Liver (tissue), 8 donors: ENCODE measurements at regions not wholly inside any gene's neighbourhood (a gene's known extent, or its start where the extent isn't known, plus 50 kb on each side); places are given as distances from the start of the nearest gene placed in this dataset.

Source experiments
- DNase-seq: peaks from one replicate; pipeline ENCODE4 v3.0.0-alpha.2; 2017; ENCODE audit warnings: low spot score
- H3K27ac ChIP-seq, 2 donors: one replicate each; pipeline ENCODE4 v1.7.0; 2013; ENCODE audit warnings: inconsistent platforms in 2 of 2, low read length in 2 of 2, control low read depth in 1 of 2, low read depth in 1 of 2, mild to moderate bottlenecking in 1 of 2
- H3K27me3 ChIP-seq, 4 donors: one replicate each; pipeline versions ENCODE4 v1.6.1 to v1.7.0; 2013; ENCODE audit warnings: low read length in 3 of 4, inconsistent platforms in 1 of 4, mild to moderate bottlenecking in 1 of 4, moderate library complexity in 1 of 4; ENCODE audit not compliant: control insufficient read depth in 4 of 4, insufficient read depth in 4 of 4
- H3K36me3 ChIP-seq, 4 donors: one replicate each; pipeline versions ENCODE4 v1.6.1 to v1.7.0; 2013; ENCODE audit warnings: low read length in 3 of 4, mild to moderate bottlenecking in 3 of 4, low read depth in 1 of 4, moderate library complexity in 1 of 4; ENCODE audit not compliant: control insufficient read depth in 4 of 4, insufficient read depth in 3 of 4
- H3K4me1 ChIP-seq, 4 donors: one replicate each; pipeline versions ENCODE4 v1.6.1 to v1.7.0; 2013; ENCODE audit warnings: low read length in 3 of 4, mild to moderate bottlenecking in 3 of 4, moderate library complexity in 1 of 4; ENCODE audit not compliant: control insufficient read depth in 4 of 4, insufficient read depth in 4 of 4
- H3K4me3 ChIP-seq, 3 donors: one replicate each; pipeline versions ENCODE4 v1.6.1 to v1.7.0; 2013; ENCODE audit warnings: low read length in 3 of 3, control low read depth in 1 of 3, low read depth in 1 of 3, mild to moderate bottlenecking in 1 of 3
- H3K9ac ChIP-seq, 2 donors: one replicate each; pipeline ENCODE4 v1.7.0; 2013; ENCODE audit warnings: low read length in 2 of 2, mild to moderate bottlenecking in 2 of 2, moderate library complexity in 2 of 2, control low read depth in 1 of 2, low read depth in 1 of 2
- H3K9me3 ChIP-seq, 4 donors: one replicate each; pipeline versions ENCODE4 v1.6.1 to v1.7.0; 2013; ENCODE audit warnings: low read length in 3 of 4; ENCODE audit not compliant: control insufficient read depth in 4 of 4
- EGR1 ChIP-seq, 2 donors: IDR thresholded peaks; 2 replicates each; pipeline ENCODE4 v1.6.1; 2016 to 2018; ENCODE audit warnings: antibody characterized with exemption in 2 of 2, low read depth in 2 of 2
- FOXA1 ChIP-seq: IDR thresholded peaks from 2 replicates; pipeline ENCODE4 v1.6.1; 2016; ENCODE audit warnings: antibody characterized with exemption
- FOXA2 ChIP-seq: IDR thresholded peaks from 2 replicates; pipeline ENCODE4 v1.6.1; 2016; ENCODE audit warnings: antibody characterized with exemption
- GABPA ChIP-seq, 2 donors: IDR thresholded peaks in 1 of 2; conservative IDR thresholded peaks in 1 of 2; 2 replicates each; pipeline ENCODE4 v1.6.1; 2016; ENCODE audit warnings: antibody characterized with exemption in 2 of 2, mild to moderate bottlenecking in 1 of 2, moderate library complexity in 1 of 2
- HNF4G ChIP-seq: IDR thresholded peaks from 2 replicates; pipeline ENCODE4 v1.6.1; 2016; ENCODE audit warnings: antibody characterized with exemption
- JUND ChIP-seq, 2 donors: IDR thresholded peaks; 2 replicates each; pipeline ENCODE4 v1.6.1; 2016; ENCODE audit warnings: antibody characterized with exemption in 2 of 2
- RXRA ChIP-seq, 2 donors: IDR thresholded peaks; 2 replicates each; pipeline ENCODE4 v1.6.1; 2017 to 2018; ENCODE audit warnings: antibody characterized with exemption in 2 of 2, mild to moderate bottlenecking in 1 of 2
- SP1 ChIP-seq: IDR thresholded peaks from 2 replicates; pipeline ENCODE4 v1.6.1; 2018; ENCODE audit warnings: antibody characterized with exemption, mild to moderate bottlenecking
- TAF1 ChIP-seq: conservative IDR thresholded peaks from 2 replicates; pipeline ENCODE4 v1.6.1; 2016; ENCODE audit warnings: antibody characterized with exemption, mild to moderate bottlenecking
- WGBS: extraction: QIAGEN DNeasy Blood & Tissue Kit; methylation state at CpG from one replicate; pipeline ENCODE4 v1.1.7; 2013; 5-methylcytosine and 5-hydroxymethylcytosine counted together
- TF ChIP-seq, protein P1 (sequence below): IDR thresholded peaks from 2 replicates; pipeline ENCODE4 v1.6.1; 2016; ENCODE audit warnings: antibody characterized with exemption, mild to moderate bottlenecking
- TF ChIP-seq, protein P2 (sequence below): IDR thresholded peaks from 2 replicates; pipeline ENCODE4 v1.6.1; 2016; ENCODE audit warnings: antibody characterized with exemption
- TF ChIP-seq, protein P3 (sequence below): fragments of 150-350 bp; IDR thresholded peaks from 2 replicates; pipeline ENCODE4 v1.5.1; 2017; ENCODE audit warnings: improper control_type of control experiment, low read depth, low read length; ENCODE audit not compliant: missing input control
- TF ChIP-seq, protein P4 (sequence below): IDR thresholded peaks from 2 replicates; pipeline ENCODE4 v1.6.1; 2016; ENCODE audit warnings: antibody characterized with exemption
- TF ChIP-seq, protein P5 (sequence below): IDR thresholded peaks from 2 replicates; pipeline ENCODE4 v1.6.1; 2016; ENCODE audit warnings: antibody characterized with exemption
- donor health status: healthy.
- donor health status: healthy.
- donor health status: healthy.
- donor health status: healthy.
- donor health status: healthy.

DNA sequence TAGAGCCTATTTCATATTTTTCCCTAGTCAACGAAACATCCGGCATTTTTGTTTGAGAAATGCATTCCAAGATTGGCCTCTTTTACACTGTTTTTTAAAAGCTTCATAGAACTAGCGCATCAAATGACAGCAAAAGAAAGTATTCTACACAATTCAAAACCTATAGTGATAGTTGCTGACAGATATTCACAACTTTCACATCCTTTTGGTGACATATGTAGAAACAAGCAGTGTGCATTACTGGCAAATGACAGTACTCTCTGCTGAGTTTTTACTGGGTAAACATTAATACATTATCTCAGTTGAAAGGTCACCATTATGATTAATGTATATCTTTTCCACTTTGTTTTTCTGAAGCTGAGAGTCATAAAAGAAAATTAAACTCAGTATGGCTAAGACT is 135.4 kb upstream of the RGS18 start (continued):
- TF ChIP-seq, protein P1, sequence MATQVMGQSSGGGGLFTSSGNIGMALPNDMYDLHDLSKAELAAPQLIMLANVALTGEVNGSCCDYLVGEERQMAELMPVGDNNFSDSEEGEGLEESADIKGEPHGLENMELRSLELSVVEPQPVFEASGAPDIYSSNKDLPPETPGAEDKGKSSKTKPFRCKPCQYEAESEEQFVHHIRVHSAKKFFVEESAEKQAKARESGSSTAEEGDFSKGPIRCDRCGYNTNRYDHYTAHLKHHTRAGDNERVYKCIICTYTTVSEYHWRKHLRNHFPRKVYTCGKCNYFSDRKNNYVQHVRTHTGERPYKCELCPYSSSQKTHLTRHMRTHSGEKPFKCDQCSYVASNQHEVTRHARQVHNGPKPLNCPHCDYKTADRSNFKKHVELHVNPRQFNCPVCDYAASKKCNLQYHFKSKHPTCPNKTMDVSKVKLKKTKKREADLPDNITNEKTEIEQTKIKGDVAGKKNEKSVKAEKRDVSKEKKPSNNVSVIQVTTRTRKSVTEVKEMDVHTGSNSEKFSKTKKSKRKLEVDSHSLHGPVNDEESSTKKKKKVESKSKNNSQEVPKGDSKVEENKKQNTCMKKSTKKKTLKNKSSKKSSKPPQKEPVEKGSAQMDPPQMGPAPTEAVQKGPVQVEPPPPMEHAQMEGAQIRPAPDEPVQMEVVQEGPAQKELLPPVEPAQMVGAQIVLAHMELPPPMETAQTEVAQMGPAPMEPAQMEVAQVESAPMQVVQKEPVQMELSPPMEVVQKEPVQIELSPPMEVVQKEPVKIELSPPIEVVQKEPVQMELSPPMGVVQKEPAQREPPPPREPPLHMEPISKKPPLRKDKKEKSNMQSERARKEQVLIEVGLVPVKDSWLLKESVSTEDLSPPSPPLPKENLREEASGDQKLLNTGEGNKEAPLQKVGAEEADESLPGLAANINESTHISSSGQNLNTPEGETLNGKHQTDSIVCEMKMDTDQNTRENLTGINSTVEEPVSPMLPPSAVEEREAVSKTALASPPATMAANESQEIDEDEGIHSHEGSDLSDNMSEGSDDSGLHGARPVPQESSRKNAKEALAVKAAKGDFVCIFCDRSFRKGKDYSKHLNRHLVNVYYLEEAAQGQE: no peak
- TF ChIP-seq GABPA (IDR thresholded peaks at IDR 0.05 in 1 of 2, conservative IDR thresholded peaks at IDR 0.05 in 1 of 2) (no peak), TAF1 (no peak)

DNA sequence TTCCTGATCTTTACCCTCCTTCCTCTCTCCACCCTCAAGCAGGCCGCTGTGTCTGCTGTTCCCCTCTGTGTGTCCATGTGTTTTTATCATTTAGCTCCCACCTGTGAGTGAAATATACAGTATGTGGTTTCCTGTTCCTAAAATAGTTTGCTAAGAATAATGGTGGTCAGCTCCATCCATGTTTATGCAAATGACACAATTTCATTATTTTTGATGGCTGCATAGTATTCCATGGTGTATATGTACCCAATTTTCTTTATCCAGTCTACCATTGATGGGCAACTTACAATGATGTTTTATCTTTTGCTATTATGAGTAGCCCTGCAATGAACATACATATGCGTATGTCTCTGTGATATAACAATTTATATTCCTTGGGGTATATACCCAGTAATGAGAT is 133.4 kb upstream of the RGS18 start:
- Histone ChIP-seq H3K4me3 (no peak overlapping the region), H3K27me3 (peaks cover 0 to 2% (median 0%) of the 10 kb centered on the region in 4 donors), H3K27ac (no peak overlapping the region), H3K9ac (no peak overlapping the region), H3K4me1 (no peaks in the 10 kb centered on the region), H3K36me3 (no peaks in the 10 kb centered on the region), H3K9me3 (peaks cover 0 to 4% (median 0%) of the 10 kb centered on the region in 4 donors)
- 98% methylated on average over 2 of the region's 2 CpGs for WGBS
- TF ChIP-seq TAF1: no peak
- no peak for TF ChIP-seq SP1
- no peak for TF ChIP-seq HNF4G
- TF ChIP-seq FOXA1: no peak
- TF ChIP-seq GABPA (IDR thresholded peaks at IDR 0.05 in 1 of 2, conservative IDR thresholded peaks at IDR 0.05 in 1 of 2): no peak
- TF ChIP-seq, protein P1: no peak
- DNase-seq: no peak

DNA sequence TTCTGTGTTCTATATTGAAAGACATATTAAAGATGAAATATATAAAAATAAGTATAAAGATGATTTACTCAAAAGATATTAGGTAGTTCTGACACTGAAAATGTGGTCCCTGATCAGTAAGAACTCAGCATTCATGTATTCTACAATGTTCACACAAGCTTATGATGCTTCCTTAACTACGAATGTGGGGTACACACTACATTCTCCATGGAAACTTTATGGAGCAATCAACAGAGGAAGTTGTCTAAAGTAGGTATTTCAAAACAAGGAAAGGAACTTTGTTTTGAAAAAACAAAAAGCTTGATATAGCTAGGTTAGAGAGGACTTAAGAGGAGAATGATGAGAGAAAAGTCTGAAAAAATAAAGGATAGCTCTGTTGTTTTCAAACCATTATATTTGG is 119.7 kb upstream of the RGS18 start:
- Histone ChIP-seq H3K9ac (no peak overlapping the region), H3K4me1 (no peaks in the 10 kb centered on the region), H3K36me3 (no peaks in the 10 kb centered on the region), H3K9me3 (peaks cover 0 to 2% (median 0%) of the 10 kb centered on the region in 4 donors), H3K27ac (no peak overlapping the region), H3K27me3 (no peaks in the 10 kb centered on the region), H3K4me3 (no peak overlapping the region)
- WGBS: 54% methylated on average over 1 of the region's 1 CpG
- DNase-seq: no peak
- TF ChIP-seq, protein P2, sequence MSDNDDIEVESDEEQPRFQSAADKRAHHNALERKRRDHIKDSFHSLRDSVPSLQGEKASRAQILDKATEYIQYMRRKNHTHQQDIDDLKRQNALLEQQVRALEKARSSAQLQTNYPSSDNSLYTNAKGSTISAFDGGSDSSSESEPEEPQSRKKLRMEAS: no peak
- TF ChIP-seq RXRA (IDR thresholded peaks at IDR 0.05): no peak
- TF ChIP-seq HNF4G: no peak
- TF ChIP-seq JUND (IDR thresholded peaks at IDR 0.05): no peak
- no peak for TF ChIP-seq SP1
- no peak for TF ChIP-seq TAF1
- no peak for TF ChIP-seq EGR1 (IDR thresholded peaks at IDR 0.05; ENCODE audit: low read depth in 2 of 2)
- TF ChIP-seq, protein P3, sequence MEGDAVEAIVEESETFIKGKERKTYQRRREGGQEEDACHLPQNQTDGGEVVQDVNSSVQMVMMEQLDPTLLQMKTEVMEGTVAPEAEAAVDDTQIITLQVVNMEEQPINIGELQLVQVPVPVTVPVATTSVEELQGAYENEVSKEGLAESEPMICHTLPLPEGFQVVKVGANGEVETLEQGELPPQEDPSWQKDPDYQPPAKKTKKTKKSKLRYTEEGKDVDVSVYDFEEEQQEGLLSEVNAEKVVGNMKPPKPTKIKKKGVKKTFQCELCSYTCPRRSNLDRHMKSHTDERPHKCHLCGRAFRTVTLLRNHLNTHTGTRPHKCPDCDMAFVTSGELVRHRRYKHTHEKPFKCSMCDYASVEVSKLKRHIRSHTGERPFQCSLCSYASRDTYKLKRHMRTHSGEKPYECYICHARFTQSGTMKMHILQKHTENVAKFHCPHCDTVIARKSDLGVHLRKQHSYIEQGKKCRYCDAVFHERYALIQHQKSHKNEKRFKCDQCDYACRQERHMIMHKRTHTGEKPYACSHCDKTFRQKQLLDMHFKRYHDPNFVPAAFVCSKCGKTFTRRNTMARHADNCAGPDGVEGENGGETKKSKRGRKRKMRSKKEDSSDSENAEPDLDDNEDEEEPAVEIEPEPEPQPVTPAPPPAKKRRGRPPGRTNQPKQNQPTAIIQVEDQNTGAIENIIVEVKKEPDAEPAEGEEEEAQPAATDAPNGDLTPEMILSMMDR: no peak
- TF ChIP-seq GABPA (IDR thresholded peaks at IDR 0.05 in 1 of 2, conservative IDR thresholded peaks at IDR 0.05 in 1 of 2): no peak
- TF ChIP-seq, protein P4, sequence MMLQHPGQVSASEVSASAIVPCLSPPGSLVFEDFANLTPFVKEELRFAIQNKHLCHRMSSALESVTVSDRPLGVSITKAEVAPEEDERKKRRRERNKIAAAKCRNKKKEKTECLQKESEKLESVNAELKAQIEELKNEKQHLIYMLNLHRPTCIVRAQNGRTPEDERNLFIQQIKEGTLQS: no peak
- TF ChIP-seq, protein P5, sequence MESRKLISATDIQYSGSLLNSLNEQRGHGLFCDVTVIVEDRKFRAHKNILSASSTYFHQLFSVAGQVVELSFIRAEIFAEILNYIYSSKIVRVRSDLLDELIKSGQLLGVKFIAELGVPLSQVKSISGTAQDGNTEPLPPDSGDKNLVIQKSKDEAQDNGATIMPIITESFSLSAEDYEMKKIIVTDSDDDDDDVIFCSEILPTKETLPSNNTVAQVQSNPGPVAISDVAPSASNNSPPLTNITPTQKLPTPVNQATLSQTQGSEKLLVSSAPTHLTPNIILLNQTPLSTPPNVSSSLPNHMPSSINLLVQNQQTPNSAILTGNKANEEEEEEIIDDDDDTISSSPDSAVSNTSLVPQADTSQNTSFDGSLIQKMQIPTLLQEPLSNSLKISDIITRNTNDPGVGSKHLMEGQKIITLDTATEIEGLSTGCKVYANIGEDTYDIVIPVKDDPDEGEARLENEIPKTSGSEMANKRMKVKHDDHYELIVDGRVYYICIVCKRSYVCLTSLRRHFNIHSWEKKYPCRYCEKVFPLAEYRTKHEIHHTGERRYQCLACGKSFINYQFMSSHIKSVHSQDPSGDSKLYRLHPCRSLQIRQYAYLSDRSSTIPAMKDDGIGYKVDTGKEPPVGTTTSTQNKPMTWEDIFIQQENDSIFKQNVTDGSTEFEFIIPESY: no peak
- TF ChIP-seq, protein P1: no peak
- TF ChIP-seq FOXA1: no peak
- no peak for TF ChIP-seq FOXA2
